ENCODE measurements at regions not wholly inside any gene's neighbourhood (a gene's known extent, or its start where the extent isn't known, plus 50 kb on each side); places are given as distances from the start of the nearest gene placed in this dataset.
A peak's percentile ranks its signal among the peaks of the same experiment; 100 is the strongest.
"Not testable (repeated sequence)": the region's sequence is repeated elsewhere in the genome, so short reads cannot be mapped to it uniquely, and the experiment has no call there.

DNA sequence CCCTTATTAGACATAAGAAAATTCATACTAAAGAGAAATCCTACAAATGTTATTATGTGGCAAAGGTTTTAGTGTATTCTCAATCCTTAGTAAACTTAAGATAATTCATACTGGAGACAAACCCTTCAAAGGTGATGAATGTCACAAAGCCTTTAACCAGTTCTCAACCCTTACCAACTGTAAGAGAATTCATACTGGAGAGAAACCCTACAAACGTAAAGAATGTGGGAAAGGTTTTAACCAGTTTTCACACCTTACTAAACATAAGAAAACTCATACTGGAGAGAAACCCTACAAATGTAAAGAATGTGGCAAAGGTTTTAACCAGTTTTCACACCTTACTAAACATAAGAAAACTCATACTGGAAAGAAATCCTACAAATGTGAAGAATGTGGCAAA lies 93.2 kb downstream of the ZNF680 start:
- DNase-seq (ENCODE audit: low read depth): no peak
- no peak overlapping the region for H3K4me3 ChIP-seq (ENCODE audit: low read depth, low read length)
- TF ChIP-seq, protein P1, sequence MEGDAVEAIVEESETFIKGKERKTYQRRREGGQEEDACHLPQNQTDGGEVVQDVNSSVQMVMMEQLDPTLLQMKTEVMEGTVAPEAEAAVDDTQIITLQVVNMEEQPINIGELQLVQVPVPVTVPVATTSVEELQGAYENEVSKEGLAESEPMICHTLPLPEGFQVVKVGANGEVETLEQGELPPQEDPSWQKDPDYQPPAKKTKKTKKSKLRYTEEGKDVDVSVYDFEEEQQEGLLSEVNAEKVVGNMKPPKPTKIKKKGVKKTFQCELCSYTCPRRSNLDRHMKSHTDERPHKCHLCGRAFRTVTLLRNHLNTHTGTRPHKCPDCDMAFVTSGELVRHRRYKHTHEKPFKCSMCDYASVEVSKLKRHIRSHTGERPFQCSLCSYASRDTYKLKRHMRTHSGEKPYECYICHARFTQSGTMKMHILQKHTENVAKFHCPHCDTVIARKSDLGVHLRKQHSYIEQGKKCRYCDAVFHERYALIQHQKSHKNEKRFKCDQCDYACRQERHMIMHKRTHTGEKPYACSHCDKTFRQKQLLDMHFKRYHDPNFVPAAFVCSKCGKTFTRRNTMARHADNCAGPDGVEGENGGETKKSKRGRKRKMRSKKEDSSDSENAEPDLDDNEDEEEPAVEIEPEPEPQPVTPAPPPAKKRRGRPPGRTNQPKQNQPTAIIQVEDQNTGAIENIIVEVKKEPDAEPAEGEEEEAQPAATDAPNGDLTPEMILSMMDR (IDR thresholded peaks at IDR 0.05; ENCODE audit: insufficient read depth, low read length): no peak

DNA sequence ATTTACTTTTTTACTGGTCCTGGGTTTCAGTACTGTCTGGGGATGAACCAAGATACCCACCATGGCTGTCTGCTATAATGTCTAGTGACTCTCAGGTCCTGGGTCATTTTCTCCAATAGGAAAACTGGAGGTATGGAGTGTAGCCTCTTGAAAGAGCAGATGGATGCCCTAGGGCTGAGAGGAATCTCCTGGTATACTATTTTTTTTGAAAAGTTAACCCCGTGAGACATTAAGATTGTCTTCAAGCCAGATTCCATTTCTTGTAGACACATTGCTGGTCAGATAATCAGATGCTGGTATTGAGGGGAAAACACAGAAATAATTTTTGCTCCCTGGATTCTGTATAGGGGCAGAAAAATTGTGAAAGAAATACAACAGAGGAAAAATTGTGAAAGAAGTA lies 97.3 kb downstream of the ZNF680 start:
- no peak for DNase-seq (ENCODE audit: low read depth)
- H3K4me3 ChIP-seq (ENCODE audit: low read depth, low read length): no peak overlapping the region
- TF ChIP-seq, protein P1 (IDR thresholded peaks at IDR 0.05; ENCODE audit: insufficient read depth, low read length): no peak

DNA sequence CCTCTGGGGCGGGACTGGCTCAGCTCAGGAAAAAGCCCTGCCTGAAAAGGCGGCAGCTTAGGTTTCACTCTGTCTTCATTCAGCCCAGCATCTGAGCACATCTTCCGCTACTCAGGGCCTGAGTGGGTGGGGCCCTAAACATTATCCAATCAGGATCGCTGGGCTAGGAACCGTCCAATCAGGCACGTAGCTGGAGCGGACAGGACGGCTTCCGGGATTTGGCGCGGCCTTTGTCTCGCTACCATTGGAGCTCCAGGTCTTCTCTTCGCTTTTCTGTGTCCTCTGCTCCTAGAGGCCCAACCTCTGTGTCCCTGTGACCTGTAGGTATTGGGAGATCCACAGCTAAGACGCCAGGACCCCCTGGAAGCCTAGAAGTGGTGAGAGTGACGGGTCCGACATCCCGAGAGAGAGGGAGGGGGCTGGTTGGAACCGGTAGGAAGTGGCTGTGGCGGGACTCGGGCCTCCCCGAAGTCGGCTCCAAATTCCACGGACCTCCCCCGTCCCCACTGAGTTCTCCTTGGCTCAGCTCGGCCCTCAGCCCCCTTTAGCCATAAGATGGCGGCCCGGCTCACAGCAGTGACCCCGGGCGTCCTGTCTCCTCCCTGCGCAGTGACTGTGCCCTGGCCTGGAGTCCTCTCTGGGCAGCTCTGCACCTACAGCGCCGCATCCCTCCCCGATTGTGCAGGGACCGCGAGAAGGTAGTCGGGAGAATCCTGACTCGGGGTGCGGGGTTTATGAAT lies 99.1 kb downstream of the ZNF680 start:
- DNase-seq (ENCODE audit: low read depth): peak; percentile 43
- TF ChIP-seq, protein P1 (IDR thresholded peaks at IDR 0.05; ENCODE audit: insufficient read depth, low read length): no peak
- peak overlapping the region; percentile 40 for H3K4me3 ChIP-seq (ENCODE audit: low read depth, low read length)

DNA sequence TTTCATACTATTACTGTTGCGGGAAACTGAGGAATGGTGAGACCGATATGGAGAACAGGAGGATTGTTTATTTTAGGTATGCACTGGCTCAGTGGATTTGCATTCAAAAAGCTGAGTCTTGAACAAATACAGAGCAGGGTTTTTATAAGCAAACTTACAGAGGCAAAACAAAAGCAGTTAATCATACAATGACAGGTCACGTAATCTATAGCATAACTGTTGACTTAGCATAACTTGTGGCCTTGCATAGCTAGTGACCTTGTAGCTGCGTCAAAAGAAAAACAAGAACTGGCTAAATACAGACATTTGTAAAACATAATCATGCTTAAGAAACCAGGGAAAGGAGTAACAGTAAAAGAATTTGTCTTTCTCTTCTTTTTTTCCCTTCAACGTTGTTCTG lies 103.0 kb downstream of the ZNF680 start:
- DNase-seq (ENCODE audit: low read depth); H3K4me3 ChIP-seq (ENCODE audit: low read depth, low read length): not testable (repeated sequence)

DNA sequence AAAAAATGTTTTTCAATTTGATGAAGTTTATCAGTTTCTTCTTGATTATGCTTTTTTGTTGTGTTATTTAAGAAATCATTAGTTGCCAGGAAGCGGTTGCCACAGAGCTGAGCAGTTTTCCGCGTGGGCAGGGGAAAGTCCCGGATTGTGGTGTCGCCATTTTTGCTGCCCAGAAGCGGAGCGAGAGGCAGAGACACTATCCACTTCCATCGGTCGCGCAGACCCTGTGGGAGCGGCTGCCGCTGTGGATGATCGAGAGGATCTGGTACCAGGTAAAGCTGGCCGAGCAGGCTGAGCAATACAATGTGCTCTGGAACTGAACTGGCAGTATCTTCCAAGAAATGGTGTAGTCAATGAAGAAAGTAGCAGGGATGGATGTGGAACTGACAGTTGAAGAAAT lies 119.8 kb downstream of the ZNF736 start:
- H3K4me3 ChIP-seq (ENCODE audit: low read depth, low read length): no peak overlapping the region
- TF ChIP-seq, protein P1 (IDR thresholded peaks at IDR 0.05; ENCODE audit: insufficient read depth, low read length): no peak
- DNase-seq (ENCODE audit: low read depth): no peak

DNA sequence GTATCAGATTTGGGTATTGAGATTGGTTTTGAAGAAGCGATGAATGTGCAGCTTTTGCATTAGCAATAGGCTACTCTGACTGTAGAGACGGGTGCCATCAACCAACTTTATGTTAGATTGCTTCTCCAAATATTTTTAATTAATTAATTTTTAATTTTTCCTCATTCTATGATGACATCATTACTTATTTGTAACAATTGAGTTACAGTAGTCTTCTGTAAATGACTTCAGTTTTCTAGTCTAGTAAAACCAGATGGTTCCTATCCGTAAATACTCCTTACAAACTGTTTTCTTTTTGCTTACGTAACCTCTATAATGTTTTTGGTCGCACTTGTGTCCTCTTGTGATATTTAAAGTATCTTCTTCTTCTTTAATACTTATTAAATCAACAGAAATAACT lies 118.1 kb downstream of the ZNF736 start:
- H3K4me3 ChIP-seq (ENCODE audit: low read depth, low read length): no peak overlapping the region
- TF ChIP-seq, protein P1 (IDR thresholded peaks at IDR 0.05; ENCODE audit: insufficient read depth, low read length): no peak
- DNase-seq (ENCODE audit: low read depth): no peak

DNA sequence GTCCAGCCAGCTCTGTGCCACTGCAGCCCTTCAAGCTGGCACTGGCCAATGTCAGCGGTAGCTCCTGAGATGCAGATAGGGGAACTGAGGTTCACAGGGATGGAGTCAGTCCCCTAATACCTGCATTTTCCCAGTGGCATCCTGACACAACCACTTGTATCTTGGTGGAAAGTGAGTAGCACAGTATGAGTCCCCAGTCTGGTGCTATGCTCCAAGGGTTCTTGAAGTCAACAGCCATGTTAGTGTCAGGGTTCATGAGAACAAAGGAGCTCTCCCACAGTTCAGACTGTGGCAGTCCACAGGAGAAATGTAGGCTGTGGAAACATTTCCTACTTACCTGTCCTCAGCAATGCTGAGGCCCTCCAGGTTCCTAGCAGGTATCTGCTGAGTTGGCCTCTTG lies 115.5 kb downstream of the ZNF736 start:
- H3K4me3 ChIP-seq (ENCODE audit: low read depth, low read length): no peak overlapping the region
- no peak for DNase-seq (ENCODE audit: low read depth)
- TF ChIP-seq, protein P1 (IDR thresholded peaks at IDR 0.05; ENCODE audit: insufficient read depth, low read length): no peak

DNA sequence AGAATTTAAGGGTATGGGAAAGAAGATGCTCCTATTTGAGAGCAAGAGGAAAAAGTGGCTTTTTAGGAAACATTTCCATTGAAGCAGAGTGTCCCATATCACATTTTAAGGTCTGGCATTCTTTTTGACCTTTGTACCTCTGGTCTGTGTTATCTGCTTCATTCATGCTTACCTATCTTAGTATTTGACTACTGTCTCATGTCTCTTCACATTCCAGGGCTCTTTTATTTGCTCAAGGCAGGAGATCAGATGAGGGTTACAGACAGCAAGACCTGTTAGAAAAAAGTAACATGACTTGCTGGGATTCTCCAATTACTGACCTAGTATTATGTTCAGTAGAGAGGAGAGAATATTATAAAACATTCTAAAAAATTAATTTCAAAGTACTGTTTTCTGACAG lies 111.7 kb downstream of the ZNF736 start:
- H3K4me3 ChIP-seq (ENCODE audit: low read depth, low read length); DNase-seq (ENCODE audit: low read depth): not testable (repeated sequence)
